Keratinocyte (primary cell): ENCODE measurements at regions not wholly inside any gene's neighbourhood (a gene's known extent, or its start where the extent isn't known, plus 50 kb on each side); places are given as distances from the start of the nearest gene placed in this dataset.

Experiments used
- DNase-seq: peaks from one replicate; pipeline ENCODE4 v3.0.0-alpha.2; 2011; ENCODE audit warnings: low read depth, missing footprints, low spot score
- FAIRE-seq: peaks from 2 replicates; lab custom pipeline; 2011; peaks lifted over from hg19 to GRCh38; lab: Jason Lieb, UNC
- H2AFZ ChIP-seq: 2 replicates; pipeline ENCODE4 v1.6.0; 2012; ENCODE audit warnings: low read length, control low read depth, inconsistent platforms; ENCODE audit not compliant: control insufficient read depth
- H3K27ac ChIP-seq: 2 replicates; pipeline ENCODE4 v1.5.1; 2011; ENCODE audit warnings: low read length; ENCODE audit not compliant: control insufficient read depth, insufficient read depth
- H3K27me3 ChIP-seq: 3 replicates; pipeline ENCODE4 v1.6.0; 2011; ENCODE audit warnings: low read length; ENCODE audit not compliant: control insufficient read depth, insufficient read depth; ENCODE audit errors: extremely low read depth
- H3K36me3 ChIP-seq, 2 experiments: 2 replicates in 1 of 2; 3 replicates in 1 of 2; pipeline ENCODE4 v1.5.1; 2011; ENCODE audit warnings: low read length in 2 of 2, mild to moderate bottlenecking in 1 of 2; ENCODE audit not compliant: control insufficient read depth in 2 of 2, insufficient read depth in 2 of 2; ENCODE audit errors: extremely low read depth in 1 of 2
- H3K4me1 ChIP-seq: 3 replicates; pipeline ENCODE4 v1.5.1; 2011; ENCODE audit warnings: low read length; ENCODE audit not compliant: control insufficient read depth, insufficient read depth; ENCODE audit errors: extremely low read depth
- H3K4me2 ChIP-seq: 3 replicates; pipeline ENCODE4 v1.6.0; 2011; ENCODE audit warnings: low read depth, low read length; ENCODE audit not compliant: control insufficient read depth, insufficient read depth; ENCODE audit errors: extremely low read depth
- H3K4me3 ChIP-seq, 3 experiments: fragments of 200-600 bp in 1 of 3; sonication (generic) in 1 of 3; 2 replicates in 2 of 3; 3 replicates in 1 of 3; pipeline ENCODE4 v1.5.1; 2011 to 2016; ENCODE audit warnings: low read length in 3 of 3, mild to moderate bottlenecking in 3 of 3, control low read depth in 2 of 3, inconsistent platforms in 1 of 3, low read depth in 1 of 3, mixed read lengths in 1 of 3, mixed run types in 1 of 3, moderate library complexity in 1 of 3; ENCODE audit not compliant: control insufficient read depth in 2 of 3, insufficient read depth in 2 of 3; ENCODE audit errors: extremely low read depth in 1 of 3
- H3K79me2 ChIP-seq: 2 replicates; pipeline ENCODE4 v1.6.0; 2012; ENCODE audit warnings: low read length; ENCODE audit not compliant: control insufficient read depth, insufficient read depth
- H3K9ac ChIP-seq: 3 replicates; pipeline ENCODE4 v1.6.0; 2011; ENCODE audit warnings: low read length; ENCODE audit not compliant: control insufficient read depth, insufficient read depth; ENCODE audit errors: extremely low read depth
- H3K9me1 ChIP-seq: 3 replicates; pipeline ENCODE4 v1.6.0; 2011; ENCODE audit warnings: low read length; ENCODE audit not compliant: control insufficient read depth, insufficient read depth; ENCODE audit errors: extremely low read depth
- H3K9me3 ChIP-seq: 2 replicates; pipeline ENCODE4 v1.5.1; 2012; ENCODE audit warnings: low read depth, low read length; ENCODE audit not compliant: control insufficient read depth
- H4K20me1 ChIP-seq: 3 replicates; pipeline ENCODE4 v1.6.0; 2011; ENCODE audit warnings: low read length; ENCODE audit not compliant: control insufficient read depth, insufficient read depth; ENCODE audit errors: extremely low read depth
- CTCF ChIP-seq, 3 experiments: IDR thresholded peaks in 1 of 3; conservative IDR thresholded peaks in 1 of 3; optimal IDR thresholded peaks in 1 of 3; 2 replicates in 2 of 3; 3 replicates in 1 of 3; pipeline versions ENCODE3 to v1.5.1; 2011; ENCODE audit warnings: low read length in 3 of 3, mild to moderate bottlenecking in 3 of 3, moderate library complexity in 2 of 3, control low read depth in 1 of 3, inconsistent platforms in 1 of 3; ENCODE audit not compliant: insufficient read depth in 2 of 3; ENCODE audit errors: extremely low read depth in 1 of 3
- EZH2 ChIP-seq: IDR thresholded peaks from one replicate; pipeline ENCODE4 v1.6.1; 2012; ENCODE audit warnings: inconsistent platforms, mild to moderate bottlenecking, low read length, moderate library complexity
- dilution Hi-C: fragments of 300-500 bp; cut with MboI; formaldehyde crosslinking; loops from one replicate; pipeline ENCODE4 v1.7.0; 2020; ENCODE audit warnings: low sequenced_read_pairs; ENCODE audit not compliant: extremely low pct_ligation_motif_present

- DNase-seq (no peak), FAIRE-seq (peak; percentile 5)
- H3K9me3 ChIP-seq, result no peaks in the 10 kb centered on the region
- TF ChIP-seq CTCF (optimal IDR thresholded peaks at IDR 0.05 in 1 of 3, IDR thresholded peaks at IDR 0.05 in 1 of 3, conservative IDR thresholded peaks at IDR 0.05 in 1 of 3; ENCODE audit: extremely low read depth in 1 of 3, insufficient read depth in 2 of 3, low read length in 3 of 3) (no peak), EZH2 (no peak)
- no peaks in the 10 kb centered on the region for H3K79me2 ChIP-seq
- H2AFZ ChIP-seq, result no peak overlapping the region
- no peak overlapping the region for H3K27ac ChIP-seq
- no peaks in the 10 kb centered on the region for H3K4me1 ChIP-seq
- dilution Hi-C loops, result no loop called here
- H3K27me3 ChIP-seq, result no peaks in the 10 kb centered on the region
- H3K9me1 ChIP-seq, result no peaks in the 10 kb centered on the region
- no peak overlapping the region for H3K4me2 ChIP-seq
- H3K36me3 ChIP-seq, result no peaks in the 10 kb centered on the region
- H4K20me1 ChIP-seq, result no peaks in the 10 kb centered on the region
- H3K9ac ChIP-seq, result no peak overlapping the region
- no peak overlapping the region for H3K4me3 ChIP-seq
Observed at GRCh38 chr6:113381959-113382358, 475.2 kb upstream of the MARCKS start.

GRCh38 chr6:113383701-113384100 is 473.4 kb upstream of the MARCKS start:
- Histone ChIP-seq H3K9me3 (no peaks in the 10 kb centered on the region), H3K4me2 (no peak overlapping the region), H3K4me1 (no peaks in the 10 kb centered on the region), H4K20me1 (no peaks in the 10 kb centered on the region), H3K79me2 (no peaks in the 10 kb centered on the region), H3K9me1 (no peaks in the 10 kb centered on the region), H3K9ac (no peak overlapping the region), H2AFZ (no peak overlapping the region), H3K27ac (no peak overlapping the region), H3K36me3 (no peaks in the 10 kb centered on the region), H3K27me3 (no peaks in the 10 kb centered on the region), H3K4me3 (no peak overlapping the region)
- no peak for TF ChIP-seq CTCF (optimal IDR thresholded peaks at IDR 0.05 in 1 of 3, IDR thresholded peaks at IDR 0.05 in 1 of 3, conservative IDR thresholded peaks at IDR 0.05 in 1 of 3; ENCODE audit: extremely low read depth in 1 of 3, insufficient read depth in 2 of 3, low read length in 3 of 3)
- no peak for TF ChIP-seq EZH2
- FAIRE-seq (no peak), DNase-seq (no peak)
- dilution Hi-C loops, result no loop called here
